Stimulated activated CD8-positive, alpha-beta memory T cell treated with anti-CD3 and anti-CD28 coated beads, Interleukin-4, amount 100 ng/mL, for 4 hours (primary cell): ENCODE measurements at regions not wholly inside any gene's neighbourhood (a gene's known extent, or its start where the extent isn't known, plus 50 kb on each side); places are given as distances from the start of the nearest gene placed in this dataset.
A peak's percentile ranks its signal among the peaks of the same experiment; 100 is the strongest.

Experiments used
- DNase-seq, 2 donors: peaks; one replicate each; pipeline ENCODE4 v3.0.0-alpha.2; 2020; ENCODE audit warnings: low read depth in 2 of 2, low spot score in 1 of 2

DNA sequence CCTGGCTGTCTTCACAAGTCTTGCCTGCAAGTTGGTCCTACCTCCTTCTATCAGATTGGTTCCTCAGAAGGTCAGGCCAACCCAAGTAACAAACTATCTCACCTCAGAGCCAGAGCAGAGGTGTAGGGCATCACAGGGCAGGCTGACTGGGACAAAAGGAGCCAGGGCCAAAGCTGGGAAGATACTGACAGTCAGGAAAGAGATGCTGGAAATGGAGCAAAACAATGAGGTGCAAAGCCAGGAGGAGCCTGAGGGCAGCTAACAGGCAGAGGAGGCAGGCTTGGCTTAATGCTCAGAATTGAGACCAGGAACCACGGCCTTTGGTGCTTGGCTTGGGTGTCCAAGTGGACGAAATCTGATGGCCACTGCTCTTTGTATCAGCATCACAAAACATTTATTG, 68.4 kb upstream of the PNMA1 start:
- no peak for DNase-seq

DNA sequence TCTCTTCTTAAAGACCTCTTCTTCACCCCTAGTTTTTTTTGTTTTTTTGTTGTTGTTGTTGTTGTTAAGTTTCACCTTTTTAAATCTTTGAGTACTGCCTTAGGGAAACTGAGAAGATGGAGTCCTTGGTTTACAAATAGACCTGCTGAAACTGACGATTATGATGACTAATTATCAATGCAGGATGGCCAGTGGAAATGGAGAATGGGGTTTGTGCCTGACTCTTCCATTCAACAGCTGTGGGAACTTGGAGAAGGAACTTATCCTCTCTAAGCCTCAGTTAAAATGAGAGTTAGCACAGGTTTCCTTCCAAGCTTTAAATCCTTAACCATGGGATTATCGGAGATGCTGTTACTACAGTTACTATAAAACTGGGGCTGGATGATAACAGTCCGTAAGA, 66.7 kb upstream of the PNMA1 start:
- no peak for DNase-seq

DNA sequence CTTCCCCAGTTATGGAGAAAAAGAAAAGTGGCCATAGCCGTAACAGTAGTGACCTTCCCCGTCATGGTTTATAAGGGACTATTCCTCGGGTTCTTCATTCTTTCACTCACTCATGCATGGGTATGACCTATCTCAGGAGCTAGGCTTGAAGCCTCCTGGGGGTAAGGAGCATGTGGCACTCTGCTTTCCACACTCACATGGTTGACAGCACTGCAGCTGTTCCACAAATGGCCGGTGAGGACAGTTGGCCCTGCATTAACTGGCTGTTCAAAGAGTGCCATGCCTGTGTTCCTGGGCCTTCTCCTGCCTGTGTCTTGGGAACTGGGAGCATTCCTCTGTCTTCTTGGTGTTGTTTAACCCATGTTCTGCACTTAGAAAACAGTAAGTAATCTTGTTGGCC, 66.2 kb upstream of the PNMA1 start:
- no peak for DNase-seq

DNA sequence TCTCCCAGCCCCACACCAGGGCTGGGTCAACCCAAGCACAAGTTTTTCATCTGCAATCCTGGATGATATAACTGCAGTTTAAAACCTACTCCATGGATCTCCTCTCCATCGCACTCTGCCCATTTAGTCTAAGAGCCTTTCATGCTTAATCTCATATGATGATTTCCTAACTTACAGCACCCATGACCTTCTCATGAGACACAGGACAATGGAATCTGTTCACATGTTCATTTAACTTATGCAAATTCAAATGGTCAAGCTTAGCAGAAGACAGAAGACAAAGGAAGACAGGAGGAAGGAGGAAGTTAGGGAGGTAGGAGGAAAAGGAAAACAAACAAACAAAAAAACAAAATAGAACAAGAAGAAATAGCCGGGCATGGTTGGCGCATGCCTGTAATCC, 64.6 kb upstream of the PNMA1 start:
- DNase-seq, result no peak

GRCh38 chr14:73777420-73777819, 63.2 kb upstream of the PNMA1 start:
- DNase-seq, result no peak

- DNase-seq, result no peak
These were observed 62.0 kb upstream of the PNMA1 start for GRCh38 chr14:73776194-73776537.

DNA sequence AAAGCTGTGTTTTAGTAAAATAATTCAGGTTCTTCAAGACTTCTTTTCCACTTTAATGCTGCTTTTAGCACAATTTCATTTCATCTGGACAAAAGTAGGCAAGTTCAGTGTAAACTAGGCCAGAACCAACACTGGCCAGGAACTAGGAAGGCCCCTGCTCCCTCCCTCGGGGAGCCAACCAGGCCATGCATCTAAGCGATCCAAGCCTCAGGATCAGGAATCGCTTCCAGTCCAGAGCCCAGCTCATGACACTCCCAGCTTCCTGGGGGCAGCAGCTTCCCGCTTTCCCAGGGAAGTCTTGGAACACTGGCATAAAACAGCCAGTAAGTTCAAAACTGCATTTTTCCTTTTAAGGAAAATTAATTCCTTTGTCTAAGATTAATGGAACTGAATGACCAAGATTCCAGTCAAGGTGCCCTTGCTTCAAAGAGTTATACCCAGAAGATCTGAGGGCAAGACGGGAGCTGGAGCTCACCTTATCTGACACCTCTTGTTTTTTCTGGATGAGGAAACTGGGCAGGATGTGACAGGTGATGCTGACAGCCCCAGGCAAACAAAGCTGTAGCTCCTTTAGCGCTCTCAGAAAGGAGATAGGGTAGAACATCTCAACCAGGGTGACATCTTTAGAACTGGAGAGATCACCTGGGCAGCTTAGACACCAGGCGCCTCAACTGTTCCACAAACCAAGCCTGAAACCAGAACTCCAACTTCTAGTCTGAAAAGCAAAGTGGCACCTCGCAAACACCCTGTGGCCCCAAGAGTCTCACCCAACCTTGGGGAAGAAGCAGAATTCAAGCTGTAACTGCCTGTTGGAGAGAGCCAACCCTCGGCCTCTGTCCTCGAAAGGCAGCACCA, 61.4 kb upstream of the PNMA1 start:
- no peak for DNase-seq

GRCh38 chr14:73774671-73775070, 60.5 kb upstream of the PNMA1 start:
- DNase-seq, result no peak

GRCh38 chr14:73774241-73774570, 60.0 kb upstream of the PNMA1 start:
- no peak for DNase-seq

- DNase-seq, result no peak
These were observed 59.5 kb upstream of the PNMA1 start for GRCh38 chr14:73773441-73774240.

DNA sequence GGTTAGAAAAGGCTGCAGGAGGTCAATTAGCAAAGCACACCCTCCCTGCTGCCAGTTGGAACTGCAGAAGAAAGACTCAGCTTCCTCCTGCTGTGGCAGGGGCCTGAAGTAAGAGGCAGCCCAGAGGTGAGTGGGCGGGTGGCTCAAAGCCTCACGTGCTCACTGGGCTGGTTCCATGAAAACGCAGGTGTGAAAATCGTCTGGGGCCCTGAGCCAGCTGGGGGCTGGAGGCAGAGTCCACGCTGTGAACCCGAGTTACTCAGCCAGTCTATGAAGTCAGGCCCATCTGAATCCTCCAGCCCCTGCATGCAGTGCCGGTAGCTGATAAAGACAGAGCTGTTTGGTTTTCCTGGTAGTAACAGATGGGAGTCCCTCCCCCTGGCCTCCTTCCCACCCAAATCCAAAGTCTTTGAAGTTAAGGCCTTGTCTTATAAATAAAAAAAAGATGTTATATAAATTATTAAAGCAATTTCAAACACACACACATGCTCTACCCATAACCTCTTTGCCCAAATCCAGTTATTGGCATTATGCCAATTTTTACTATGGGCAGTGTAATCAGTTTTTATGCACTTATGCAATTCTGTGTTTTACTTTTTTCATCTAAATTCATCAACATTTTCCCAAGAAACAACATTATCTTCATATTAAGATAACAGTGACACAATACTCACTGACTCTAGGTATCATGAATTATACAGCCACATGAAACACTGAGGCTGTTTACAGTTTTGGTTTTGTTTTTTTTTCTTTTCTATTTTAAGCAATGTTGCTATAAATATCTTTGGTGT, 57.9 kb upstream of the PNMA1 start:
- DNase-seq, result peak in 1 of 2 donors; percentile 66

GRCh38 chr14:73770977-73771847, 57.0 kb upstream of the PNMA1 start:
- no peak for DNase-seq

- no peak for DNase-seq
These were observed 53.9 kb upstream of the PNMA1 start for GRCh38 chr14:73768107-73768506.

DNA sequence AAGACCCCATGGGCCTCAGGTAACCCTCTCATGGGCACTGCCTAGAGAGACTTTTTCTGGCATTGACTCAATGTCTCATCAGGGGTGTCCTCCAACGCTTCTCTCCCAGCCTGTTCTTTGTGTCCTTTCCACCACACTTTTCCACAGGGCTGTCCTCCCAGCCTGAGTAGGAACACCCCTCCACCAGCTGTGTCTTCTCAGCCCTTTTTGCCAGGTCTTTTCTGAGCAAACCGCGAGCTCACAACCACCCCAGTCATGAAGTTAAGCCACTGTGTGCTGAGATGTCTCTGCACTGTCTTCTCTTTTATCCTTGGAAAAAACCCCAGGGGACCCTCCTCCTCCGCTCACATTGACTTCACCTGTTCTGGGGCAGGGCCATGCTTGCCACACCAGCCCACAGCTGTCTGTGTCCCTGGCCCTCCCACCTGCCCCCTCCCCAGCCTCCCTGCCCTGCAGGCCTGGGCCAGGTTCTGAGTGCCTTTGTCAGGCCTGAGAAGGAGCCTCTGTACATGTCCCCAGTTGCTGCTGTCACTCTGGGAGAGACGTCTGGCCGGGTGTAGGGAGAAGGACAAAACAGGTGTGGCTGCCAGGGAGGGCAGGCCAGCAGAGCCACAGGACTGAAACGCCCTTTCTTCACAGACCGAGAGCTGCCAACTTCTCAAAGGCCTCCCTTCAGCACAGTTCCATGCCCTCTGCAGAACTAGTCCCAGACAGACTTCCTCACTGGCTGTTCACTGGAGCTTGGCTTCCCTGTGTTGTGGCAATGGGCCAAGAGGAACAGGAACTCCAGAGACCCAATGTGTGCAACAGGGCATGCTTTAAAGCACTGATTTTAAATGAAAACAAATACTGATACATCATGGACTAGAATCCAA, 50.5 kb upstream of the PNMA1 start:
- DNase-seq, result no peak
